Fibroblast of mammary gland (primary cell): ENCODE measurements at regions not wholly inside any gene's neighbourhood (a gene's known extent, or its start where the extent isn't known, plus 50 kb on each side); places are given as distances from the start of the nearest gene placed in this dataset.
"Not testable (repeated sequence)": the region's sequence is repeated elsewhere in the genome, so short reads cannot be mapped to it uniquely, and the experiment has no call there.

Source experiments
- DNase-seq: peaks from one replicate; pipeline ENCODE4 v3.0.0-alpha.2; 2010; ENCODE audit warnings: low read depth
- H3K4me3 ChIP-seq: 2 replicates; pipeline ENCODE4 v1.5.1; 2011; ENCODE audit warnings: low read depth, mild to moderate bottlenecking, low read length, moderate library complexity; ENCODE audit not compliant: control insufficient read depth
- CTCF ChIP-seq: conservative IDR thresholded peaks from 2 replicates; pipeline ENCODE4 v1.5.1; 2011; ENCODE audit warnings: low read depth, low read length, inconsistent platforms; ENCODE audit not compliant: control insufficient read depth, insufficient read depth

GRCh38 chr11:134955281-134955680 lies 543.2 kb upstream of the B3GAT1 start:
- no peak for TF ChIP-seq CTCF
- no peak overlapping the region for H3K4me3 ChIP-seq
- DNase-seq, result no peak

GRCh38 chr11:134954456-134954855 lies 542.4 kb upstream of the B3GAT1 start:
- H3K4me3 ChIP-seq, DNase-seq: not testable (repeated sequence)

GRCh38 chr11:134953417-134953970 lies 541.5 kb upstream of the B3GAT1 start:
- not testable (repeated sequence) for DNase-seq, H3K4me3 ChIP-seq

- TF ChIP-seq CTCF, result no peak
- DNase-seq, result peak; percentile 71
- no peak overlapping the region for H3K4me3 ChIP-seq
Measured at GRCh38 chr11:134951305-134951700, 539.3 kb upstream of the B3GAT1 start.

GRCh38 chr11:134950692-134951304 lies 538.8 kb upstream of the B3GAT1 start:
- H3K4me3 ChIP-seq, result no peak overlapping the region
- DNase-seq, result peak; percentile 55
- no peak for TF ChIP-seq CTCF

GRCh38 chr11:134949121-134950090 lies 537.4 kb upstream of the B3GAT1 start:
- DNase-seq, result peak; percentile 72
- H3K4me3 ChIP-seq, result no peak overlapping the region
- no peak for TF ChIP-seq CTCF

- DNase-seq, result no peak
- H3K4me3 ChIP-seq, result no peak overlapping the region
- no peak for TF ChIP-seq CTCF
Measured at GRCh38 chr11:134947556-134947955, 535.5 kb upstream of the B3GAT1 start.

GRCh38 chr11:134945993-134946392 lies 534.0 kb upstream of the B3GAT1 start:
- no peak overlapping the region for H3K4me3 ChIP-seq
- no peak for DNase-seq
- no peak for TF ChIP-seq CTCF
